Stimulated activated CD8-positive, alpha-beta memory T cell treated with anti-CD3 and anti-CD28 coated beads, Interleukin-15, amount 100 ng/mL, for 24 hours (primary cell): ENCODE measurements at regions not wholly inside any gene's neighbourhood (a gene's known extent, or its start where the extent isn't known, plus 50 kb on each side); places are given as distances from the start of the nearest gene placed in this dataset.

Experiments used
- DNase-seq: peaks from one replicate; pipeline ENCODE4 v3.0.0-alpha.2; 2020; ENCODE audit warnings: low read depth

- DNase-seq: no peak
Observed at GRCh38 chr18:72470391-72470790, 73.8 kb downstream of the CBLN2 start.

GRCh38 chr18:72468021-72468710, 76.0 kb downstream of the CBLN2 start:
- DNase-seq: no peak

GRCh38 chr18:72460210-72460680, 83.9 kb downstream of the CBLN2 start:
- DNase-seq: no peak

GRCh38 chr18:72458271-72458670, 85.9 kb downstream of the CBLN2 start:
- DNase-seq: no peak

- DNase-seq: no peak
Observed at GRCh38 chr18:72456802-72457201, 87.3 kb downstream of the CBLN2 start.

GRCh38 chr18:72452328-72452727, 91.8 kb downstream of the CBLN2 start:
- DNase-seq: no peak

- no peak for DNase-seq
Observed at GRCh38 chr18:72444798-72445155, 99.4 kb downstream of the CBLN2 start.

GRCh38 chr18:72444111-72444797, 99.9 kb downstream of the CBLN2 start:
- DNase-seq: no peak

- DNase-seq: no peak
Observed at GRCh38 chr18:72436401-72436800, 107.7 kb downstream of the CBLN2 start.

GRCh38 chr18:72433756-72434155, 110.4 kb downstream of the CBLN2 start:
- no peak for DNase-seq

- DNase-seq: no peak
Observed at GRCh38 chr18:72427721-72428120, 116.4 kb downstream of the CBLN2 start.

GRCh38 chr18:72419914-72420313, 124.2 kb downstream of the CBLN2 start:
- no peak for DNase-seq

- DNase-seq: no peak
Observed at GRCh38 chr18:72412927-72413326, 131.2 kb downstream of the CBLN2 start.

GRCh38 chr18:72411261-72411660, 132.9 kb downstream of the CBLN2 start:
- DNase-seq: no peak

- DNase-seq: no peak
Observed at GRCh38 chr18:72410399-72410798, 133.7 kb downstream of the CBLN2 start.

GRCh38 chr18:72409903-72410302, 134.2 kb downstream of the CBLN2 start:
- DNase-seq: no peak

- DNase-seq: no peak
Observed at GRCh38 chr18:72407048-72407447, 137.1 kb downstream of the CBLN2 start.

GRCh38 chr18:72391951-72392350, 152.2 kb downstream of the CBLN2 start:
- no peak for DNase-seq

- DNase-seq: no peak
Observed at GRCh38 chr18:72391427-72391826, 152.7 kb downstream of the CBLN2 start.

- DNase-seq: no peak
Observed at GRCh38 chr18:72378016-72378415, 166.1 kb downstream of the CBLN2 start.

GRCh38 chr18:72376256-72376655, 167.9 kb downstream of the CBLN2 start:
- DNase-seq: no peak

GRCh38 chr18:72375618-72376017, 168.5 kb downstream of the CBLN2 start:
- no peak for DNase-seq

- no peak for DNase-seq
Observed at GRCh38 chr18:72372076-72372475, 172.1 kb downstream of the CBLN2 start.

- no peak for DNase-seq
Observed at GRCh38 chr18:72368308-72368707, 175.8 kb downstream of the CBLN2 start.
